ENCODE measurements at regions not wholly inside any gene's neighbourhood (a gene's known extent, or its start where the extent isn't known, plus 50 kb on each side); places are given as distances from the start of the nearest gene placed in this dataset.

GRCh38 chr4:163895378-163896005 is 401.0 kb downstream of the TMA16 start:
- peak; percentile 4 for DNase-seq

GRCh38 chr4:163901319-163901718 is 406.8 kb downstream of the TMA16 start:
- no peak for DNase-seq

DNA sequence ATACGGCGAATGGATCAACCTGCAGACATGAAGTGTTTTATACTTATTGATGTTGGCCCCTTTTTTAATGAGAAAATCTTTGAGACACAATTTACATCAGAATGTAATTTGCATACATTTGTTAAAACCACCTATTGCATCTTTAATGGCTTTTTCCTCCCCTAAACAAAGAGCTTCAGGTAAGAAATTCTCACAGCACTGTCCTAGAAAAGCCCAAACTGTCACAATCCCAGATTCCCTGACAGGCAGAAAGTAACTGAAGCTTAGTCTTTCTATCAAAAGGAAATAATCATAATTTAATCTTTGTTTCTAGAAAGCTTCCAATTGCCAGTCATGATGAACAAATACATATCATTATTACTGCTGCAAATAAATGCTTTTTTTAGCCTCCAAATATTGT is 407.9 kb downstream of the TMA16 start:
- no peak for DNase-seq

DNA sequence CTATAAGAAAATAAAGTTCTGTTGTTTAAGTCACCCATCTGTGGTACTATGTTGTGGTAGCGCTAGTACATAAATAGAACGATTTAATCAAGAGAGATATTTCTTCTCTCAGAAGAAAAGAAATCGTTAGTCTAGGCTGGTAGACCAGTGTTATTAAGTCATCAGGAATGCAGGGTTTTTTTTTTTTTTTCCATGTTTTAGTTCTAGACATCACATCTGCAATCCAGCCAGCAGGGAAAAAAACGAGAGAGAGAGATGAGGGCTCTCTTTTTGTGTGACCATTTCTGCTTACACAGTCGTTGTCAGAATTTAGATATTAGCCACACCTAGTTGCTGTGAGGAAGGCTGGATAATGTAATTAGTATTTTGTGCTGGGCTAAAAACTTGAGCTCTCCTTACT is 417.4 kb downstream of the TMA16 start:
- DNase-seq, result no peak

DNA sequence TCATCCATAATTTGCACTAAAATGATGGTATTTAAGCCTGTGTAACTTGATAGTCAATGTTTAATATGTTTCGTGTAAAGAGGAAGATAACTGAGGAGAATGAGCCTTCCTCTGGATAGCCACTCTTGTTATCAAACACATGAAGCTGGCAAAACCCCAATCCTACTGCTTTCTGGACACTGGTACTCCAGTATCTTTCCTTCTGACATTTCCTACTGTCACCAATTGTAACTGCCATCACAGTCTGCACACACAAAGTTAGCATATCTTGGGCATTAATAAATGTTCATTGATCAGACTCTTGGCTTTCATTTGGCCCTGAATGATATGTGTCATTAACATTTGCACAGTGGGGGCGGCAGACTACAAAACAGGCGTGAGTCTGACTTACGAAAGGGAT is 419.1 kb downstream of the TMA16 start:
- no peak for DNase-seq

GRCh38 chr4:163915896-163916295 is 421.4 kb downstream of the TMA16 start:
- no peak for DNase-seq

- no peak for DNase-seq
Measured at GRCh38 chr4:163920426-163920825, 425.9 kb downstream of the TMA16 start.

- no peak for DNase-seq
Measured at GRCh38 chr4:163922302-163922701, 427.8 kb downstream of the TMA16 start.

DNA sequence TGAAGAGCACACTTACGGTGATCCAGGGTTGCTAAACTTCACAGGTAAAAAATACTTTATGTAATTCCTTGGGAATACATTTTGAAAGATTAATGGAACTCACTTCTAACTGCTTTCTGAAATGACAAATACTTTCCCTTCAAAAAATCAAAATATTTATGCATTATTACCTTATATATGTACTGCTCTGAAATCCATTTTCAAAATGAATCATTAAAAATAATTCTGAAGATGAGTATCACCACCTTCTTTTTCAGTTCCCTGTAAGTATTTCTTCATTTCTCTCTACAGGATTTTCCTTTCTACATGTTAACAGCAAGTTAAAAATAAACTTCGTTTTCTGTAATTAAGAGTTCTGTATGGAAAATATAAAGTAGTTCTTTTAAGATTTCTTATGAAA is 428.6 kb downstream of the TMA16 start:
- DNase-seq, result no peak

DNA sequence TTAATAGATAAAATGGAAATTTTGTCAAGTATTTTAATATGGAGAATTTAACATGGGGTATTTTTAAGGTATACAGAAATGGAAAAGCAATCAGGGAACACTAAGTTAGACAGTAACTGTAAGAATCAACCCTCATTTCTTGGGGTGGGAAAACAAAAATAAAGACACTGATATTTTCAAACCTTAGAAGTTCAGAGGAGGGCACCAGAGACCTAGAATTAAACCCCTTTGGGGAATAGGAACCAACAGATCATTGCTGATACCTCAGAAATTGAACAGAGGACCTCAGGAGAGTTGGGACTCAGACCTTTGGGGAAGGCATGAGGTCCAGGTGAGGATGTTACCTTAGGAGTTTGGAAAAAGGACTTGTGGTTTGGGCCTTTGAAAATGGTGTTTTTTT is 435.6 kb downstream of the TMA16 start:
- DNase-seq, result no peak

DNA sequence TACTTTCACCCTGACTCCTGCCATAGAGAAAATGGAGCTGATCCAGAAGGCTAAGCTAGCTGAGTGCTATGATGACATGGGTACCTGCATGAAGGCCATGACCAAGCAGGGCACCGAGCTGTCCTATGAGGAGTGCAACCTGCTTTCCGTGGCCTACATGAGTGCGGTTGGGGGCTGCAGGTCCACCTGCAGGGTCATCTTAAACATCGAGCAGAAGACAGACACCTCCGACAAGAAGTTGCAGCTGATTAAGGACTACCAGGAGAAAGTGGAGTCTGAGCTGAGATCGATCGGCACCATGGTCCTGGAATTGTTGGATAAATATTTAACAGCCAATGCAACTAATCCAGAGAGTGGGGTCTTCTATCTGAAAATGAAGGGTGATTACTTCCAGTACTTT is 438.0 kb downstream of the TMA16 start:
- no peak for DNase-seq

DNA sequence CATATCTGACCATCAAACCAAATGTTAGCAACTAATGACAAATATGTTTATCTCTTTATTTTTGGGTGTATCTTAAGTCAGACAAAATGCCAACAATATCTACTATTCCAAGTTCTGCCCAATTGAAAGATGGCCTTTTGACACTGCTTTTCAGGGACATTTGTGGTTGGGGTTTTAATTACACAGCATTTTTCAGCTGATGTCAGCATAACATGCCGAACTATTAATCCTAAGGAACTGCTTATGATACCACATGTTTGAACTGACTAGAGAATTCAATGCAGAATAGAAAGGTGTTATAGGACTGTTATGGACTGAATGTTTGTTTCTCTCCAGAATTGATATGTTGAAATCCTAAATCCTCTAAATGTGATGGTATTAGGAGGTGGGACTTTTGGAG is 445.1 kb downstream of the TMA16 start:
- DNase-seq, result no peak

DNA sequence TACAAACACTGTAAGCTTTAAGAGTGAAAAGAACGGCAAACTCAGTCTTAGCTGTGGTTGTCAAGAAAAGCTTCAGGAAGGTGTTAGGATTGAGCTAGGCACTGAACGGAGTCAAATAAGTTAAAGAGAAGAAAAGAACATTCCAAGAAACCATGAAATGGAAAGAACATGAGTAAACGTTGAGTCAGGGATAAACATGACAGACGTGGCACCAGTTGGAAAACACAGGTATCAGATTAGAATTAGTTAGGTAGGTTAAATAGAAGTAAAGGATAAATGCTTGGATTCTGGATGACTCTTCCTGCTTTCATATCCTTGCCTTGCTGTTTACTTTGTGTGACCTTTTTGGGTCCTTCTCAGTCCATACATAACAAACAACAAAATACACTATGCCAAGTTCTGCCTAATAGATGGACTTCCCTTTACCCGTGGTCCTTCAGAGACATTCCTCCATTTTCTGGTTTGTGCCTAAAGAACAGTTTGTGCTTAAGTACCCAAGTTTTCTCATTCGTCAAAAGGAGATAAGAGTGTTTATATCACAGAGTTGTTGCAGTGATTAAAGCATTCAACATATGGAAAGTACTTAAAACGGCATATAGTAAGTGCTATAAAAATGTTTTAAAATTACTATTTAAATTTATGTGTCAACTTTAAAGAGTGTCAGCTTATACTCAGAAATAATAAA is 446.9 kb downstream of the TMA16 start:
- DNase-seq, result no peak

- no peak for DNase-seq
Measured at GRCh38 chr4:163948920-163949455, 454.5 kb downstream of the TMA16 start.

- no peak for DNase-seq
Measured at GRCh38 chr4:163949976-163950601, 455.6 kb downstream of the TMA16 start.

DNA sequence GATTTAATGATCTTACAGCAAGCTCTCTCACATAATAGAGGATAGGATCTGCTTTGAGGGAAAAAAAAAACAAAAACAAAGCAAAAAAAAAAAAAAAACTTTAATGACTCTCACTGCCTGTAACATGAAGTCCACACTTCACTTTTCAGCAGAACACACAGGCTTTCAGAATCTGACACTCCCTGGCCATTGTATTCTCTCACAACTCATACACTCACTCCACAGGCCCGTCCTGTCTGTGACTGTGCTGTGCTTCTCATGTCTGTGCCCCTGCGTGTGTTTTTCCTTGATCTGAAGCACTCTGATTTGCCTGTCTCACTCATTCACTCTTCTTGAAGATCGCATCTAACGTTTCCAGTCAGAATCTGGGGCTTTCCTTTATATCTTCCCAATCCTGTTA is 460.8 kb downstream of the TMA16 start:
- no peak for DNase-seq

DNA sequence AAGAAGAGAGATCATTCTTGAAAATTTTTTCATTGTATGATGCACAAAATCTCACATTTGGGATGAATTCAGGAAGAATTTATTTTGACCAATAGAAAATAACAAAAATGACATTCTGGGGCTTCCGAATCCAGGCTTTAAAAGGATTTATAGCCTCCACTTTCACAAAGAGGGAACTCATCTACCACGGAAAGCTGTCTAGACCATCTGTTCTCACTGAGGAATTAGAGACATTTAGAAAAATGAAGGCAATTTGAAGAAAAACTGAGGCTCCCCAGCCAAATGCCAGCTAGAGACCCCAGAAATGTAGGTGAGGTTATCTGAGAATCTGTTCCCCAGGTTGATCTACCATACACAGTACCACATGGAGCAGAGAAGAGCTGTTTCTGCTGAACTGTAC is 464.3 kb downstream of the TMA16 start:
- no peak for DNase-seq

DNA sequence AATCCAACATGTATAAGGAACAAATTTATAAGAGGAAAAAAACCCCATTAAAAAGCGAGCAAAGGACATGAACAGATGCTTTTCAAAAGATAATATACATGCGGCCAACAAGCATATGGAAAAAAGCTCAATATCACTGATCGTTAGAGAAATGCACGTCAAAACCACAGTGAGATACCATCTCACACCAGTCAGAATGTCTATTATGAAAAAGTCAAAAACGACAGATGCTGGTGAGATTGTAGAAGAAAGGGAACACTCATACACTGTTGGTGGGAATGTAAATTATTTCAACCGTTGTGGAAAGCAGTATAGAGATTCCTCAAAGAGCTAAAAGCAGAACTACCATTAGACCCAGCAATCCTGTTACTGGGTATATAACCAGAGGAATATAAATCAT is 465.4 kb downstream of the TMA16 start:
- DNase-seq, result no peak

- no peak for DNase-seq
Measured at GRCh38 chr4:163966612-163967011, 472.1 kb downstream of the TMA16 start.

GRCh38 chr4:163967263-163967662 is 472.8 kb downstream of the TMA16 start:
- no peak for DNase-seq

DNA sequence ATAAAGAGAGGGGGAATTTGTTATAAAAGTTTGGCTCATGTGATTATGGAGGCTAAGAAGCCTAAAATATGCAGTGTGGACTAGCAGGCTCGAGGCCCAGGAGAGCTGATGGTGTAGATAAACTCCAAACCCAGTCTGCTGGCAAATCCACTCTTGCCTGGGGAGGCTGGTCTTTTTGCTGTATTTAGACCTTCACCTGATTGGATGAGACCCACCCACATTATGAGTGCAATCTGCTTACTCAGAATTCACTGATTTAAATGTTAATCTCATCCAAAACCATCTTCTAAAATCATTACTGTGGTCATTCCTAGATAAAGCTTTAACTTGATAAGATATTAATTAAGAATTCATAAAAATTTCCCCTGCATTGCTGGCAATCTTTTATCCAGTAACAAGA is 473.2 kb downstream of the TMA16 start:
- no peak for DNase-seq

GRCh38 chr4:163969291-163969690 is 474.8 kb downstream of the TMA16 start:
- no peak for DNase-seq

DNA sequence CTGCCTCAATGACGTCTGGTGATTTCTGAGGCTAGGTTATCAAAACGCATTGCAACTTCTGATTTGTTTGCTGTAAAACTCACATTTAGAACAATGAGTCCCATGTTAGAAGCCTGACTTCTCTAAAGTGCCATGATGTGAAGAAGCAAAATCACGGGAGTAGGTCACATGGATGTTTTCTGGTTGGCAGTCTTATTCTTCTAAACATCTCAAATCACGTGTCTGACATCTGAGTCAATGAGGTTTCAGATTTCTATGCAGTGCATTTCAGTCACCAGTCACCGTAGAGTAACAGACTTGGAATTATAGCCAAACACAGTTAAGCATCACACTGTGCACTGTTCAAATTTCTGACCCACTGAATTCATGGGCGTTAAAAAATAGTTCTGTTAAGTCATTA is 482.1 kb downstream of the TMA16 start:
- DNase-seq, result no peak

- no peak for DNase-seq
Measured at GRCh38 chr4:163988391-163988790, 493.9 kb downstream of the TMA16 start.

All from activated gamma-delta T cell treated with Interleukin-2 at 50 U/mL for 16 hours (primary cell).